Subcutaneous abdominal adipose tissue (tissue), 5 donors: ENCODE measurements at regions not wholly inside any gene's neighbourhood (a gene's known extent, or its start where the extent isn't known, plus 50 kb on each side); places are given as distances from the start of the nearest gene placed in this dataset.

Experiments
- H3K27ac ChIP-seq: one replicate; pipeline ENCODE4 v1.7.0; 2013; ENCODE audit warnings: low read depth, mild to moderate bottlenecking, inconsistent platforms, low read length, moderate library complexity
- H3K27me3 ChIP-seq, 5 donors: one replicate each; pipeline ENCODE4 v1.7.0; 2013; ENCODE audit warnings: low read length in 5 of 5, inconsistent platforms in 1 of 5; ENCODE audit not compliant: control insufficient read depth in 5 of 5, insufficient read depth in 4 of 5
- H3K36me3 ChIP-seq, 5 donors: one replicate each; pipeline ENCODE4 v1.7.0; 2013; ENCODE audit warnings: low read length in 5 of 5; ENCODE audit not compliant: control insufficient read depth in 5 of 5, insufficient read depth in 5 of 5
- H3K4me1 ChIP-seq, 5 donors: one replicate each; pipeline ENCODE4 v1.7.0; 2013; ENCODE audit warnings: low read length in 5 of 5, mild to moderate bottlenecking in 3 of 5, moderate library complexity in 1 of 5; ENCODE audit not compliant: control insufficient read depth in 5 of 5, insufficient read depth in 5 of 5
- H3K4me3 ChIP-seq, 5 donors: one replicate each; pipeline ENCODE4 v1.7.0; 2013; ENCODE audit warnings: low read length in 5 of 5, low read depth in 1 of 5
- H3K9ac ChIP-seq, 5 donors: one replicate each; pipeline ENCODE4 v1.7.0; 2013; ENCODE audit warnings: low read length in 5 of 5, mild to moderate bottlenecking in 4 of 5, moderate library complexity in 3 of 5
- H3K9me3 ChIP-seq, 5 donors: one replicate each; pipeline ENCODE4 v1.7.0; 2013; ENCODE audit warnings: low read length in 5 of 5; ENCODE audit not compliant: control insufficient read depth in 5 of 5
- donor health status: healthy.
- donor health status: healthy.
- donor health status: healthy.
- donor health status: healthy.
- donor health status: healthy.

DNA sequence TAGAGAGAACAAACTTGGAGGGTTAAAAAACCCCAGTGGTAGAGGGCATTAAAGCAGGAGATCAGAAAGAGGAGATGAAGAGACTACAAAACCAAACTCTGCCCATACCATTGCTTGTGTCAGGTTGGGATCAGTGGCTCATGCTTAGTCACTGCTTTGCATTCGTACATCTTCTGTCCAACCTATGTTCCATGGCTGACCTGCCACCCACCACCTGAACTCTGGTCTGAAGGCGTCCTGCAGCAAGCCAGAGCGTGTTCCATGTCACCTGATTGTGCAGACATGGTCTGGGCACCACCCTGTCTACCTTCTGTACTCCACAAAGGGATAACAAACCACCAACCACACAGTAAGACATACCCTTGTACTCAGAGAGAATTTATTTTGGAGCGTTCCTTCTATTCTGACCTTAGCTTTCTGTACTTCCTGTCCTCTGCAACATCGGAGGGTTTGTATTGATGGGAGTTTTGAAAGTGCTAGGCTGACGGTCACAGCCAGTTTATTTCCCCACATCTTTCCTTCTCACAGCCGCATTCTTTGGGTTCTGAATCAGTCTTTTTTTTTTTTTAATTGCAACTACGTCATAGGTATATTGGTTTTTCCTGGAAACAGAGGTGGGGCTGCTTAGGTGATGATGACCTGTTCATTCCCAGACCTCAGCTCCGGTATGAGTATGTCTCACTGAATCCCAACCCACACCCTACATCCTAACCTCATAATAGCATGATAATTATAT, 88.3 kb downstream of the SOWAHC start:
- H3K9ac ChIP-seq: no peak overlapping the region
- no peak overlapping the region for H3K27ac ChIP-seq
- H3K36me3 ChIP-seq: no peaks in the 10 kb centered on the region
- H3K4me1 ChIP-seq: peaks cover 0 to 14% (median 9%) of the 10 kb centered on the region in 5 donors
- no peaks in the 10 kb centered on the region for H3K27me3 ChIP-seq
- no peaks in the 10 kb centered on the region for H3K9me3 ChIP-seq
- H3K4me3 ChIP-seq: no peak overlapping the region

DNA sequence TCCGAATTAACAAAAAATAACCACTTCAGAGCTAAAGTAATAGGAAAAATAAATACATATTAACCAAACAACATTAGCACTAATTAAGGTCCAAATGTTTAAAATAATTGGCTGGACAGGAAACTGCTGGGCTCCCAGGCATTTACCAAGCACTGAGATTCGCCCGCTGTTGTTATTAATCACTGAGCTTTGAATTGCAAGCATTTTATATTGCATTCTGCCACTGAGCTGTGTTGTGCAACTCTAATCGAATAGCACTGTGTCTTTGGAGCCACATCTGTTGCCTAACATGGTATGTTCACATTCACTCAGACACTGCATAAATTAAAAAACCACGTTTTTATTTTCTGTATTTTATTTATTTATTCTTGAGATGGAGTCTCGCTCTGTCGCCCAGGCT, 88.9 kb downstream of the SOWAHC start:
- Histone ChIP-seq H3K4me3 (no peak overlapping the region), H3K9me3 (no peaks in the 10 kb centered on the region), H3K27ac (no peak overlapping the region), H3K36me3 (no peaks in the 10 kb centered on the region), H3K27me3 (no peaks in the 10 kb centered on the region), H3K4me1 (peaks cover 0 to 14% (median 9%) of the 10 kb centered on the region in 5 donors), H3K9ac (no peak overlapping the region)

DNA sequence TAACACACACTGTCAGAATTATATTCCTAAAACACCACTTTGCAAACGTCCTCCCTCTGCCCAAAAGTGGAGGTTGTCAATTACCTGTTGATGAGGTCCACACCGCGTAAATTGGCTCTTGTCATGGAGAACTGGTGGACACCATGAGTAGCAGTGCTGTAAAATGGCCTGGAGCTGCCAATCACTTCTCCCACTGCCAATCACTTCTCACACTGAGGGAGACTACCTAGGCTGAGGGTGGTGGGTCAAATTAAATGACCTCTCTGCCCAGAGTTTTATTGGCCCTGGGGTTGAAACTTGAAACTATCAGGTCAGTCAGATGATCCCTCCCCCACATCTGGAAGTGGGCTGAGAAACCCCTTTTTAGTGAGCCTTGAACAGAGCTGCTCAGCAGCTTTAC, 89.6 kb downstream of the SOWAHC start:
- no peaks in the 10 kb centered on the region for H3K36me3 ChIP-seq
- H3K4me3 ChIP-seq: no peak overlapping the region
- no peaks in the 10 kb centered on the region for H3K27me3 ChIP-seq
- H3K9me3 ChIP-seq: no peaks in the 10 kb centered on the region
- H3K9ac ChIP-seq: no peak overlapping the region
- H3K27ac ChIP-seq: no peak overlapping the region
- H3K4me1 ChIP-seq: peaks cover 0 to 14% (median 9%) of the 10 kb centered on the region in 5 donors

DNA sequence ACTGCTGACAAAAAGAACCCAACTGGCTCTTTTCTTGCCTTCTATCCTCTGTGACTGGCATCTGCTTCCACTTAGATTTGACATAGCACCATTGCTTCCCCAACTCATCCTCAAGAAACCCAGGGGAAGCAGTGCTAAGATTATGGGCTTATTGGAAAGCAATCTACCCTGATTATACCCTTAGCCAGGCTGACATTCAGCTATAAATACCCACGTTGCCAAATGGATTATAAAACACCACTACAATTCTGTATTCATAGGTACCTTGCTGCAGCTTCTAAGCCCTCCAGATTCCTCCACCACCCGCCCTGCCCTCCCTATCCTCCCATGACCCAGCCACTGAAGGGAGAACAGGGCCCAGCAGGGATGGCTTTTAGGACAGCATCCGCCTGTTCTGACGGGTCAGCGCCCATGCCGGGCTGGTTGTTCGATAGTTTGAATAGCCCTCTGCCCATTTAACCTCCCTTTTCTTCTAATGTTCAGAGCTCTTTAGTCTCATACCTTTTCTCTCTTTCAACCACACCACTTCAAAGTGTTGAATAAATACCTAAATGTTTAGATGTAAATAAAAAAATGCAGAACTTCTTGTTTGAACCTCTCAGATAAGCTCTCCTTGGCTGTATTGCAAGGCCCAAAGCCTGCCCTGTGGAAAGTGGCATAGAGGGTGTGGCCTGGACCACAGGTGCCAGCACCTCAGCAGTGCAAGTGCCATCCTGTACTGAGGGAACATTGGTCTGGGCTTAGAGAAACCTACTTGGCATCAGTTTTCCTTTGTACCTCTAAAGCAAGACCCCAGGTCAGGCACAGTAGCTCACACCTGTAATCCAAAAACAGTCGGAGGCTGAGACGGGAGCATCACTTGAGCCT, 86.6 kb upstream of the RGPD5 start:
- H3K36me3 ChIP-seq: no peaks in the 10 kb centered on the region
- H3K27me3 ChIP-seq: no peaks in the 10 kb centered on the region

DNA sequence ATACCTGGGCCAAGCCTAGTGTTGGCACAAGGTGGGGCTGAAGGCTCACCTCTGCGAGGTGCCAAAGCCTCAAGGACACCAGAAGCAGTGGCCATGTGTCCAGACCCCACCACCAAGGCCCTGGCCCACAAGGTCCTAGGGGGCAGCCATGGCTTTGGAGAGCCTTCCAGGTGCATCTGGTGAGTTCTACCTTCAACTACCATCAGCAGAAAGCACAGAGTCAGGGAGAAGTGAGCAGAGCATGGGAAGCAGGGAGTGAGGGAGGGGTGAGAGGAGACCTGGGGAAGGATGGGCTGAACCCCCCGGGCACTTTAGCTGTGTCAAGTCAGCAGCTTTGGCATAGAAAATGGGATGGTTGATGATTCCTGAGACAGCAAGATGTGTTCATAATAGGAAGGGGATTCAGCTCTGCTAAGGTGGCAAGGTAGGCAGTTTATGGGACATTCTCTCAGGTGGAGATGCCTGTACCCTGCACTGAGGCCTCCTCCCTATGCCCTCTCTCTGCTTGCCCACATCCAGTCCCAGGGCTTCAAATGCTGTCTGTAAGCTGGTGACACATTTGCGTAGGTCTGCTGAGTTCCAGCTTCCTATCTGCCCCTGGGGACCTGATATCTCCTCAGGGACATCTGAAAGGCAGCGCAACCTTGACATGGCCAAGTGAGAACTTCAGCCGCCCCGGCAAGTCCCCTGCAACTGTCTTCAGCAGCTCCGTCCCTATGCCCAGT, 83.4 kb upstream of the RGPD5 start:
- Histone ChIP-seq H3K9ac (no peak overlapping the region), H3K4me1 (no peaks in the 10 kb centered on the region)

More for the DNA sequence above, 86.6 kb upstream of the RGPD5 start:
- H3K9ac ChIP-seq: no peak overlapping the region
- no peaks in the 10 kb centered on the region for H3K9me3 ChIP-seq
- no peak overlapping the region for H3K27ac ChIP-seq
- H3K4me1 ChIP-seq: peaks cover 0 to 5% (median 0%) of the 10 kb centered on the region in 5 donors
- H3K4me3 ChIP-seq: no peak overlapping the region

DNA sequence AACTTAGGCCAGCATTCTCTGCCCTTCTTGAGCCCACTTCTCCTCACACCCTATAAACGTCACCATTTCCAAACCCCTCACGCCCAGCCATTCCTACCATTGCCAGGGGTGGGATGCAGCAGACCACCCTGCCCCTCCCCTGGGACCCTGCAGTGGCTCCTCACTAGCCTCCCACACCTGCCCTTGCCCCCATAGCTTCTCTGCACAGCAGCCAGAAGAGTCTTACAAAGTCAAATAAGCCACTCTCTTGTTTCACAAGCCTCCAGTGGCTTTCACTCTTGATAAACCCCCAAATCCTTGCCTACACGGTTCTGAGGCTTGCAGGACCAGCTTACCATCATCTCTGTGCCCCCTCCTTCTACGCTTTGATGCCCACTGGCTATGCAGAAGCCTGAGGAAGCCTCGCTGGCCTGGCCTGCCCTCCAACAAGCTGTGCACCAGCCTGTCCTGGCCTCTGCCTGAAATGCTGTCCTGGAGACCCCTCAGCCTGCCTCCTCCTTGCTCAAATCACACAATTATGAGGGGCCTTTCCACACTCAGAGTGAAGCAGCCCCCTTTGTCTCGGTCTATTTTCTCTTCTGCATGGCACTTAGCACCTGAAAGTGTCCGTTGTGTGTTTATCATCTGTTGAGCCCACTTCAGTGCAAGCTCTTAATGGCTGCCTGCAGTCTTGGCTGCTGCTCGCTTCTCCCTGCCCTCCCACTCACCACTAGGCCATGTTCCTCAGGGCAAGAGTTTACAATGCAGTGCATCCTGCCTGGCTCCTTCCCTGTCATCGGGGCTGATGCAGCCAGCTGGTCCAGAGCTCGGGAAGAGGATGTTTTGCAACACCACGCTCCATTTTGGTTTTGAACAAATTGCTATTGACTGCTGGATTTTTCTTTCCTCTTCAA, 82.6 kb upstream of the RGPD5 start:
- Histone ChIP-seq H3K36me3 (no peaks in the 10 kb centered on the region), H3K9ac (no peak overlapping the region), H3K27me3 (no peaks in the 10 kb centered on the region), H3K4me3 (no peak overlapping the region), H3K9me3 (no peaks in the 10 kb centered on the region), H3K4me1 (no peaks in the 10 kb centered on the region), H3K27ac (no peak overlapping the region)

More for the DNA sequence above, 83.4 kb upstream of the RGPD5 start:
- Histone ChIP-seq H3K27me3 (no peaks in the 10 kb centered on the region), H3K36me3 (no peaks in the 10 kb centered on the region), H3K27ac (no peak overlapping the region), H3K4me3 (no peak overlapping the region), H3K9me3 (no peaks in the 10 kb centered on the region)

DNA sequence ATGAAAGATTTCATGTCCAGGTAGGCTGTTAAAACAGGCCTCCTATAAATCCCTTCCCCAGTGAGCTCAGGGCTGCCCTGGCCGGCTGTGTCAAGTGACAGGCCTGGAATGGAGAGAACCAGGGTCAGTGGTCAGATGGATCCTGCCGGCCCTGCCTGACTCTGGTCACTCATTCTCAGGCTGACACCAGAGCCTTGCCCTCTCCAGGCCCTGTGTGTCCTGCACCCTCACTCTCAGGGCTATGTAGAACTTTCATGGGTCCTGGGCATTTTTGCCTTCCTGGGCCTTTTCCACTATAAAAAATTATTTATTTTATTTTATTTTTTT, 82.0 kb upstream of the RGPD5 start:
- Histone ChIP-seq H3K27ac (no peak overlapping the region), H3K27me3 (no peaks in the 10 kb centered on the region), H3K36me3 (no peaks in the 10 kb centered on the region), H3K4me1 (no peaks in the 10 kb centered on the region), H3K4me3 (no peak overlapping the region), H3K9ac (no peak overlapping the region), H3K9me3 (no peaks in the 10 kb centered on the region)

DNA sequence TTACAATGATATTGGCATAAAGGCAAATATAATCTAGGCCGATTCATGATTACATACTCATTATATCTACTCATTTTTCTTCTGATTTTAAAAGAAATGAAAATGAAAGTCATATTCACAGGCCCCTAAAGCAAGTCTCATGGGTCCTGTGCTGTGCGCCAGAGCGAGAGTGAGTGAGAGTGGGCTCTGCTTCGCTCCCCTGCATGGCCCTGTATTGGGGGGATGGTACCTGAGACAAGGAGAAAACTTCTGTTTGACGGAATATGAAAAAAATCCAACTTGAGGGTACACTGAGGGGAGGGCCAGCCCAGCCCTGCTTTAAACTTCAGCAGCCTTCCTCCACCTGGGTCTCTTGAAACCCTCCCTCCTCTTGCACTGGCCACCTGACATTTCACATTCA, 81.4 kb upstream of the RGPD5 start:
- Histone ChIP-seq H3K27me3 (no peaks in the 10 kb centered on the region), H3K36me3 (no peaks in the 10 kb centered on the region), H3K27ac (no peak overlapping the region), H3K9me3 (no peaks in the 10 kb centered on the region), H3K4me3 (no peak overlapping the region), H3K4me1 (no peaks in the 10 kb centered on the region), H3K9ac (no peak overlapping the region)

DNA sequence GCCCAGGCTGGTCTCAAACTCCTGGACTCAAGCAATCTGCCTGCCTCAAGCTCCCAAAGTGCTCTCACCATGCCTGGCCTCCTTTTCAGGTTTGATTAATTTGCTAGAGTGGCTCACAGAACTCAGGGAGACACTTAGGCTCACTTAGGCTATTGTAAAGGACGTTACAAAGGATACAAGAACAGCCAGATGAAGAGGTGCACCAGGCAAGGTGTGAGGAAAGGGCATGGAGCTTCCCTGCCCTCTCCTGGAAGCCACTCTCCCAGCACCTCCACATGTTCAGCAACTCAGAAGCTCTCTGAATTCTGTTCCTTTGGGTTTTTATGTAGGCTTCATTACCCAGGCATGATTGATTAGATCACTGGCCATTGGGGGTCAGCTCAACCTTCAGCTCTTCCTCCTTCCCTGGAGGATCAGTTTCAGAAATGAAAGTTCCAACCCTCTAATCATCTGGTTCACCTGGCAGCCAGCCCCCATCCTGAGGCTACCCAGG, 78.7 kb upstream of the RGPD5 start:
- no peaks in the 10 kb centered on the region for H3K27me3 ChIP-seq
- H3K4me3 ChIP-seq: no peak overlapping the region
- H3K36me3 ChIP-seq: no peaks in the 10 kb centered on the region
- peaks cover 0 to 3% (median 0%) of the 10 kb centered on the region in 5 donors for H3K9me3 ChIP-seq
- H3K9ac ChIP-seq: no peak overlapping the region
- no peak overlapping the region for H3K27ac ChIP-seq
- H3K4me1 ChIP-seq: no peaks in the 10 kb centered on the region
